Stimulated activated CD4-positive, alpha-beta T cell treated with anti-CD3 and anti-CD28 coated beads, Interleukin-4, amount 100 ng/mL, for 48 hours (primary cell): ENCODE measurements at regions not wholly inside any gene's neighbourhood (a gene's known extent, or its start where the extent isn't known, plus 50 kb on each side); places are given as distances from the start of the nearest gene placed in this dataset.
"Not testable (repeated sequence)": the region's sequence is repeated elsewhere in the genome, so short reads cannot be mapped to it uniquely, and the experiment has no call there.

Source experiments
- DNase-seq, 2 donors: peaks; one replicate each; pipeline ENCODE4 v3.0.0-alpha.2; 2020; ENCODE audit warnings: low read depth in 2 of 2

DNA sequence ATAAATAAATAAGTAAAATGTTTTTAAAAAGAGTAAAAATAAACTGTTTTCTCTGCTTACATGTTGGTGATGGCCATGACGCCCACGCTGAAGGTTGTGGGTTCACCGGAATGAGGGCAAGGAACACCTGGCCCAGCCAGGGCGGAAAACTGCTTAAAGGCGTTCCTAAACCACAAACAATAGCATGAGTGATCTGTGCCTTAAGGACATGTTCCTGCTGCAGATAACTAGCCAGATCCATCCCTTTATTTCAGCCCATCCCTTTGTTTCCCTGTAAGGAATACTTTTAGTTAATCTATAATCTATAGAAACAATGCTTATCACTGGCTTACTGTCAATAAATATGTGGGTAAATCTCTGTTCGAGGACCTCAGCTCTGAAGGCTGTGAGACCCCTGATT is 63.3 kb upstream of the CEP78 start:
- DNase-seq = not testable (repeated sequence)

DNA sequence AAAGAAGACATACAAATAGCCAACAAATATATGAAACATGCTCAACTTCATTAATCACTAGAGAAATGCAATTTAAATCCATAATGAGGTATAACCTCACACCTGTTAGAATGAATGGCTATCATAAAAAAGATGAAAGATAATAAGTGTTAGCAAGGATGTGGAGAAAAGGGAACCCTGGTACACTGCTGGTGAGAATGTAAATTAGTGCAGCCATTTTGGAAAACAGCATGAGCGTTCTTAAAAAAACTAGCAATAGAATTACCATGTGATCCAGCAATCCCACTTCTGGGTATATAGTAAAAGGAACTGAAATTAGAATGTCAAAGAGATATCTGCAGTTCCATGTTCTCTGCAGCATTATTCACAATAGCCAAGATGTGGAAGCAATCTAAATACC is 64.2 kb upstream of the CEP78 start:
- no peak for DNase-seq

DNA sequence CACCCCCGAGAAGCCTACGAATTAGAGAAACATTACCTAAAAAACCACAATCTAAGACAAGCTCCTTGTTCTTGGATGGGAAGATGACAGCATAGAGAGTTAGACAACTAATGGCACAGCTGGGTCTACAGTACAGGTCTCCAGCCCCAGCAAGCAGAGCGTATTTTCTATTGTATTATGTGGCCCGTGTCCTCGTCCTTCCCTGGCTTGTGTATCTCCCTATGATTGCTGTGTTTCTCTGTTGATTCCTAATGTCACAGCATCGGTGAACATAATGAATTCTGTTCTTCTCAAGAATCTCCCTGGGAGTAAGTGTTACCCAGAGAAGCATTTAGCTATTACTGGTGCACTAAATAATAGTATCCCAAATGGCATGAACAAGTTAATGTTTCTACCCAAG is 66.8 kb upstream of the CEP78 start:
- no peak for DNase-seq

DNA sequence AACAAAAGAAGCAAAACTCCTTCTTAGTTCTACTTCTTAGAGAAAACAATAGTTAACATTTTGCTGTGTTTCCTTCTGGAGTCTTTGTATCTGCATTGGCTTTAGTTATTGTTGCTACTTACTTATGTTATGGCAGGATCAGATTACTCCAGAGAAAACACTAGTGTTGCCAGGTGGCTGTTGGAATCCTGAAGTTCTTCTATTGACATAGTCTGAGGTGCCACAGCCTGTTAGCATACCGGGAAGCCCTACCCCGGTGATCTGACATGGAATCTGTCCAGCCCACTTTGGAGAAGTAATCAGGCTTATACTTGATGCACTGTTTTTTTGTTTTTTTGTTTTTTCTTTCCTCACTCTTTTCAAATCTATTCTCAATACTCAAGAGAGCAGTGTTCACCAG is 68.5 kb upstream of the CEP78 start:
- DNase-seq = no peak

DNA sequence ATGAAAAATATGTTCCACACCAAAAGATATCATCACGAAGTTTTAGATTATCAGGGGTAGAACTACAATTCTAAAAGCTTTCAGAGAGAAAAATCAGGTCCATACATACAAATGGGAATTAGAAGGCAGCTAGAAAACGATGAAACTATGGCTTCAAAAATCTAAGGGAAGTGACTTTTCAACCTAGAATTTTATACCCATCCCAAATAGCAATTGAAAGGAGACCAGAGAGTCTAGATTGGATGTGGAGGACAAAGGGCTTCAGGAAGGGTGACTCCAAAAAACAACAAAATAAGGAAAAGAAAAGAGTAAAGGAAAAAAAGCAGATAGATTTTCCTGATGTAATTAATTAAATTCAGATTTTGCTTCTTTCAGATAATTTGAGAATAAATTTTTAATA is 72.0 kb upstream of the CEP78 start:
- no peak for DNase-seq

DNA sequence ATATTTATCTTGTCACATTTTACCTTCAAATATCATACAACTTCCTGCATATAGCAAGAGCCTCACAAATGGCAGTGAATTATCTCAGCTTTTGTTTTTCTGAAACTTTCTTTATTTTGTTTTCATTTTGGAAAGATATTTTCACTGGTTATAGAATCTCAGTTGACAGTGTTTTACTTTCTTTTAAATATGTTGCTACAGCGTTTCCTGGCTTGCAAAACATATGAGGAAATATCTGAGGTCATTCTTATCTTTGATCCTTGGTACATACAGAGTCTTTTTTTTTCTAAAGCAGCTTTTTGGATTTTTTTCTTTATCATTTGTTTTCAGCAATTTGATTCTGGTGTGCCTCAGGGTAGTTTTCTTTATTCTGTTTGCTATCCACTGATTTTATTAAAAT is 77.6 kb upstream of the CEP78 start:
- no peak for DNase-seq

DNA sequence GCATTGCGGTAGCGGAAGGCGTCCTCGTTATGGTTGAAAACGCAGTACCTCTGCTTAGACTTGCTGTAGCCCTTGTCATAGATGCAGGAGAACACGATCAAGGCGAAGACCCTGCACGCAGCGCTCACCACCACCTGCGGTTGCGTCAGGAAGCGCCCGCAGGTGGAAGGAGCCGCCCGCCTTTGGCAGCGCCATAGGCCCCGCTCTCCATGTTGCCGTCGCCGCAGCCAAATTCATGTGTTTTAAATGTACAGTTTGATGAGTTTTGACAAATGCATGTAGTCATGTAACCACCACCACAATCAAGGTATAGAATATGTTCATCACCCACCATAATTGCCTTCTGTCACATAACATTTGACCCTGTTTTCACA is 84.9 kb upstream of the CEP78 start:
- no peak for DNase-seq

DNA sequence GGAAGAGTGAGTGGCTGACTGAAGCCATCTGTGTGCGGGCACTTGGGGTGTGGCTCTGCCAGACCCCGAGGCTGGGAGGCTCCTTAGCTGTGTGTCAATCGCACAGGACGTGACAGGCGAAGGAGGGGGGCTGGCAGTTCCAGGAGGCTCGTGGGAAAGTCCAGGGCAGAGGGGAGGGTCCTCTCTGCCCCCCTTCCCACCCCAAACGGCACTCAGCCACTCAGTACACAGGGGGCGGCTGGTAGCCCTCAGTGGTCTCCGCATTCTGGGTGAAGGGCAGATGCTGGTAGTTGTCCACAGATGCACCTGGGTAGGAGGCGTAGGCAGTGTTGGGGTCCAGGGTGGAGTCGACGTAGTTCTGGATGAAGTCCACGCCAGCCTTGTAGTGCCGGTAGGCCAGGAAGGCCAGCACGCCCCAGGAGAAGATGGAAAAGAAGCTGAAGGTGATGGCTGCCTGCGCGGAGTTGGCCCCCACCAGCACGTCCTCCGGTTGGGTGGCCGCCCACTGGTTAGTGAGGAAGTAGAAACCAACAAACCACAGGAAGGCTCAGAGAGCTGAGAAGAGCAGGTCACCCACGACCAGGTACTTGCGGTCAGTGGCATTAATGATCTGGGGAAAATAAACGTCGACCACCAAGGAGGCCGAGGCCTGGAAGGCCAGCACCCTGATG is 85.4 kb upstream of the CEP78 start:
- DNase-seq = no peak

DNA sequence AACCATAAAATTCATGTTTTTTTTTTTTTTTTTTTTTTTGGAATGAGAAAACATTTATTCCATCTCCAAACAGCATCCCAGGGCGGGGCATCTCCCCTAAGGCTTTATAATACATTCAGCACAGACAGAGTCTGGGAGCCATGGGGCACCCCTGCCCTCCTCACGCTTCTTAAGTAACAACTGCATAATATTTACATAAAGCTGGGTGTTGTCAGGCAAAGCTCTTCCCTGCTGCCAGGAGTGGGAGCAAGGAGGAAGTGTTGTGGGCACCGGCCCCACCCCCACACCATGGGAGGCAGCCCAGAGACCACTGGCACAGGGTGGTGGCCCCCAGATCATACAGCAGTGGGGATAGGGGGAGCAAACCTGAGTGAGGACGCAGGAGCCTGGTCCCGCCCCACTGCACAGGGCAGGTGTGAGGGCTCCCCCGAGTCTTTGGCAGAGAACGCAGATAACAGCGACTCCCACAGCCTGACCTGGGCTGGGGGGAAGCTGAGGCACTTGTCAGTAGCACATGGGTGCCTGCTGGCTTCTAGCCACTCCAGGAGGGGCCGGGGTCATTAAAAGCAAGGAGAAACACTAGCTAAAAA is 86.1 kb upstream of the CEP78 start:
- DNase-seq = no peak

DNA sequence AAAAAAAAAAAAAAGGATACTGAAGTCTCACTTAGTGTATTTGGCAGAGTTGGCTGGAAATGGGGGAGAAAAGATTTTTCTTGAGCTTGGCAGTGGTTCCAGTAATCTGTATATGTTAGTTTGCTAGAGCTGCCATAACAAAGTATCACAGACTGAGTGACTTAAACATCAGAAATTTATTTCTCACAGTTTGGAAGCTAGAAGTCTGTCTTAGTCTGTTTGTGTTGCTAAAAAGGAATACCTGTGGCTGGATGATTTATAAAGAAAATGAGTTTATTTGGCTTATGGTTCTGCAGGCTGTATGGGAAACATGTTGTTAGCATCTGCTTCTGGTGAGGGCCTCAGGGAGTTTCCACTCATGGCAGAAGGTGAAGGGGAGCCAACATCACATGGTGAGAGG is 89.6 kb upstream of the CEP78 start:
- DNase-seq = no peak

DNA sequence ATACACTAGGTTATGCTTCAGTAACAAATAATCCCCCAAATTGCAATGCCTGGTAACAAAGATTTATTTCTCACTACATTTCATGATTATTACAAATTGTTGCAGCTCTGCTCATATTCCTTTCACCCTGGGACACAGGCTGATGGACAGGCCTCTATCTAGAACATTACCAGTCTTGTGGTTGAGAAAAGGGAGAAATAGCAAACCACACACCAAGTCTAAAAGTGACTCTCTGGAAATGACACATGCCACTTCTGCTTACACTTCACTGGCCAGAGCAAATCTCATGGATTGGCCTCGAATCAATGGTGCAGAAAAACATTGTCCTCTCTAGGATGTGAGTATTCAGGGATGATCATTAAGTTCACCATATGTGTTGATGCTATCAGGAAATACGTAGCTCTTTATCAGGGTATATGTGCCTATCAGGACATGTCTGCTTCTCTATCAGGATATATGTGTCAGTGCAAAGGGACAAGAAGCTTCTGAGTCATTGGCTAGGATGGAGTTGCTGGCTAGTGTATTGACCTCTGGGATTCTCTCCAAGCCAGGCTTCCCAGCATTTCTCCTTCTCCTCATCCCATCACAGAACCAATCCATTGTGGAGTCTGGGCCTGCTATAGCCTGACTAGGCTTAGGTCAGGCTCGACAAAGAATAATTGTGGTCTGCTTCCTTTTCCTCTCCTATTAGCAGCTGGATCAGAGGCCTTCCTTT is 91.1 kb upstream of the CEP78 start:
- no peak for DNase-seq

DNA sequence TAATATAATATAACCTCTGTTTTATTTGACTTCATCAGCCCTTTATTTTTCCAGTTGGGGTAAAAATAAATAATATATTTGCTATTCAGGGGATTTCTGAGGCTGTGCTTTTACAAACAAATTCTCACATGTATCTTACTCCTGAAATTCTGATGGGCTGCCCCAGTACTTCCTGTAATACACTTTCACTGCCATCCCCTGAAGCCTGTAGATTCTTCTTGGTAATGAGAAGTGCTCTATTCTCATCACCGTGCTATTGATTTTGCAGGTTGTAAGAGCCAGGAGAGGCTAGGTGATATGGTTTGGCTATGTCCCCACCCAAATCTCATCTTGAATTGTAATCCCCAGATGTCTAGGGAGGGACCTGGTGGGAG is 91.9 kb upstream of the CEP78 start:
- no peak for DNase-seq

DNA sequence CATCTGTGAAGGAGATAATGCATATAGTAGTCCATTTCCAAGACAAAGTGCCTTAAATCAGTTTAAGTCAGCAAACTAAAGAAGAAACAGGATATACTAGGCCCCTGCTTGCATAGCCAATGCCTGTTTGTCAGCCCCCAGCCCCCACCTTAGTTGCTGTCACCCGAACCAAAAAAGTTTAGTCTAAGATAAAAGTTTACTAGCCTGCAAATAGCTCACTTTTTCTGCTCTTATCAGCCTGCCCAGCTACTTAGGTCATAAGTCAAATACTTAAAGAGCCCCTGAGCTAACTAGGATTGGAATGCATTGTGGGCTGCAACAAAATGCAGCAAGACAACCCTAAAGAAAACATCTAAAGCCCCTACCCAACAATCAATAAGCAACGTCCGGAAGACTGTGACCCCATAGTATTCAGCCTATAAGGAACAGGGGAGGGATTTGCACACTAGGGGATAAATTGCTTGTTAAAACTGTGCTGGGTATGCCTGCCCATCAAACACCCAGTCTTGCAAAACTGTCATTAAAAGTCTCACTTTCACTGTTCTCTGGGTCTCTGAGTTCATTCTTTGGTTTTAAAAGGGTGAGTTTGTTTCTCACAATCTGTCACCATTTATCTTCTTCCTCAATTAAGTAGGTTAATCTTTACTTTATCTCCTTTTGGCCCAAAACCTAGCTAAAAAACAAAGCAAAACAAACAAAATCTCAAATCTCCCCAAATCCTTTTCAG is 92.4 kb upstream of the CEP78 start:
- DNase-seq = no peak

DNA sequence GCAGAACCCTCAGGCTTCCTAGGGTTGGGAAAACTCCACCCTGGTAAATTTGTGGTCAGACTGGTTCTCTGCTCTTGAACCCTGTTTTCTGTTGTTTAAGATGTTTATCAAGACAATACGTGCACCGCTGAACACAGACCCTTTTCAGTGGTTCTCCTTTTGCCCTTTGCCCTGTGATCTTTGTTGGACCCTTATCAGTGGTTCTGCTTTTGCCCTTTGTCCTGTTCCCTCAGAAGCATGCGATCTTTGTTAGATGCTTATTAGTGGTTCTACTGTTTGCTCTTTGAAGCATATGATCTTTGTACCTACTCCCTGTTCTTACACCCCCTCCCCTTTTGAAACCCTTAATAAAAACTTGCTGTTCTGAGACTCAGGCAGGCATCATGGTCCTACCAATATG is 93.6 kb upstream of the CEP78 start:
- not testable (repeated sequence) for DNase-seq

DNA sequence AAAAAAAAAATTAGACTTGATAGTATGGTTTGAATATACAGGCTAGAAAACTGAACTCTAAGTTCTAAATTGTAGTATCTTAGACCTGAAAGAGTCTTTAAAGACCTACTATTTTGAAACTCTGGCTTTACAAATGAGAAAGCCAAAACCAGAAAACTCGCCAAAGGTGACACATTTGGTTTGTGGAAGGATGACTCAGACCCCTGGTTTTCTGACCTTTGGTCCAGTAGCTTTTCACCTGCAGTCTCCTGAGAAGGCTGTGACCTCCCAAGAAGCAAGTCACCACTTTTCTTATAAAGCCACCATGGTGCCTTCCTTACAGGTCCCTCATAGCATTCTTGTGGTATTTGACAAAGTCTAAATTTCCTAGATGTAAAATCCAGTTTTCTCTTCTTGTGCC is 102.1 kb upstream of the CEP78 start:
- no peak for DNase-seq

DNA sequence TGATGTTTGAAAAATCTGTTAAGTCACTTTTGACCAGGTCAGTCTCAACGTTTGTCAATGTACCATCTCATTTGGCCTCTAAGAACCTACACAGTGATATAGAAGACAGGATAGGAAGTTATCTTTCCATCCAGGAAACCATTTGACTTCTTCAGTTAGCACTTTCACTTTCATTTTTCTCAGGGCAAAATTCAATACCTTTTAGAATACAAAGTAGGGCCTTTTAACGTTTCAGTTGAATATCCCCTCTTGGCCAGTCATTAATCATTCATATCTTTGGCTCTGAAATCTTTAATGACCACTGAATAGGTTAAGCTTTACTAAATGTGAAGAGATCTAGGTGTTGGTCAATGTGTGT is 101.1 kb upstream of the GNAQ start:
- DNase-seq = no peak

DNA sequence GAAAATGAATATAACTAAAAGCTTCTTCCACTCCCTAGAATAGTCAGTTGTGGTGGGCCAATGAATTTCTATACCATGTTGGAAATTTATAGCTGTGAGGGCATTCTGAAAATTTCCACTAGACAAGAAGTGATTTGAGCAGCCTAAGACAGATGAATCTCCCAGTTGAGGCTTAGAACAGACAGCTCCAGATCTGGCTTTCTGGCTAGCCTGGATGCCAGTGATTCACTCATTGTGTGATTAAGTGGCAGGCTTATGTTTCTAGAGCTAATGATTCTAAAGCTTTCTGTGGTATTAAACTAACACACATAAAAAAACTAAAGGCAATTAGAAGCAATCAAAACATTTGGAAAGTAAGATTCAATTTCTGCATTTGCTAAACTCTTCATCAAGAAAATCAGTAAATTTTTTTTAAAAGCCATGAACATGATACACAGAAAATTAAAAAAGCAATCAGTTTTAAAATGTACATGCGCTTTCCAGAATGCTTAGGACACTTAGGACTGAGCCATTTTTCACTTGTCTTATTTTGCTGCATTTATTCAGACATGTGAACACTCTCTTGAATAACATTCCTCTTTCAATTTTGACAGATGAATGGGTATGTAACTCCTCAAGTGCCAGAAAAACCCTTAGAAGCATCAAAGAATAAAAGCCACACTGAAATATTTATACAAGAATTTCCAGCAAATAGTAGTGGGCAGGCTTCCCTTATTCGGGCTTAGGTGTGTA is 100.5 kb upstream of the GNAQ start:
- DNase-seq = no peak

DNA sequence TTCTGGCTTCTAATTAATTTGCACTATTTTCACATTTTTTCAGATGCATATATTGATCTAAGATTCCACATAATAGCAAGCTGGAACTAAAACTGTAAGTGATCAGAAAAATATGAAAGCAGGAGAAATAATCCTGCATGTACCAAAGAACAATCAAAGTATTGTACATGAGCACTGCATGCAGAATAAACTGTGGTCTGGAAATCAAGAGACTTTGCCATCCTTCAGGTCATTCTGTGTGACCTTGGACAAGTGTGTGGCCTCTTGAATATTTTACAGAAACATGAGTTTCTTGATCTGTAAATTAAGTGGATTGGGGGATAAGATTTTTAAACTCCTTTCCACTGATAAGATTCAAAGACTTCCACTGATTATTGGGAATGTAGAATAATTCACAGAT is 99.2 kb upstream of the GNAQ start:
- no peak for DNase-seq

DNA sequence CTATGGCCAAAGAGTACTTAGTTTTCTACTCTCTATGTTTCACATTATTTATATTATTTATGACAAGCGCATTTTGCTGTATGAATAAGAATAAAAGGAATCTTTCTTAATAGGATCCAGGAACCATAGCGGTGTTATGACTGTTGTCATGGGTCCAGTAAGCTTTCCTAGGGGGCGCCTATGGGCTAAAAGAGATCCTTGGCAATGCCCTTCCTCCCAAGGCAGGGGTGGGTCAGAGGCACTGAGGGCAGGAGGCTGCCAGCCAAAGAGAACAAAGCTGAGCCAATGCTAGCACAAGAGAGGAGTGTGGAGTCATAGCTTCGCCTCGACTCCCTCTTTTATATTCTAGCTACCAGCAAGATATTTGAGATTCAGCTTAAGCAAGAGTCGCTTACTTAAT is 98.4 kb upstream of the GNAQ start:
- DNase-seq = no peak

DNA sequence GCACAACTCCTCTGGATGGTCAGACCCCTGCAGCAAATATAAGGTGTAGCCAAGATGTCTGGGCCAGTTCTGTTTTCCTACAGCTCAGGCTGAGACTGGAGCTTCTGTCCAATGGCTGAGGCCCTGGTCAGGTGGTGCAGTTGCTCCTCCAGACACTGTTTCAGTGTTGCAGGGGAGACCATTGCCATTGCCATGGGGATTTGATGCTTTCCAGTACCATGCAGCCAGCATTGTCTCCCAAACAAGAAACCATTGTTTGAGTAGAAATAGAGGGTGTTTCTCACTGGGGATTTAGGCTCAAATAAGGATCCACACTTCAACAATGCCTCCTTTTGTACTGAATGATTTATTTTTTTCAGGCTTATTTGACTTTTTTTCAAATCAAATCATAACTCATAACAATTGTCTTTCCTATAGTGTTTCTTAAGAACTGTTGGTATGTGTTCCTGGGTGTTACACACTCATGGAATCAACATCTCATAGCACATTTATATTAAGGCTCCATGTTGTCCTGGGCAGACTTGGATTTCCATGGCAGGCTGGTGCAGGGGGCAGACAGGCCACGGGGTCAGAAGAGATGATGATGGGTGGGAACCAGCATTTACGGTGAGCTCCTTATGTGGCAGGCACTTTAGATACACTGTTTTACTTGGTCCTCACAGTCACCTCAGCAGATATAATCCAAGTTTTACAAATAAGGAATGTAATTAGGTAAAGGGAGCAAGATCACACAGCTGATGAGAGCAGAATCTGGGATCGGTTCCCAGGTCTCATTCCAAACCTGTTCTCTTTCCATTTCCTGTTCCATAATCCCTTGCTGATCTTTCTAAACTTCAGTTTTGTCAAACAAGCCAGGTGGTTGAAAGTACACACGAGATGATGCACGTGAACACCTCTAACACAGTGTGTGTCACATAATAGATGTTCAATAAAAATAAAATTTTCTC is 95.9 kb upstream of the GNAQ start:
- no peak for DNase-seq

DNA sequence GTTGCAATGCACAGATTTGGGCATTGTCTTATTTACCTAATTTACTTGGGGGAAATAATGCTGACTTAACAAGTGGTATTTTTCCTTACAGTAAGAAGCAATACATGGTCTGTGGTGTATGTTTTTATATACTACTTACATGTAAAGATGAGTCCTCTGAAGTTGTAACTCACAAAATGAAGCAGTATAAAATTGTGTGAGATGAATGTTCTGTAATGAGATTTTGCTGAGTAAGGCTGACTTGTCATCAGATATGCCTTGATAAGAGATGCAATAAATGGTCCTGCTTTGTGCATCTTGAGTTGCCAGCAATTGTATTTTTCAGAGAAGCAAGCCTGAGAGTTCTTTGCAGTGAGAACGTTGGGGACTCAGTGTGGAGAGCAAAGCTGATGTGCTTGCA is 92.2 kb upstream of the GNAQ start:
- no peak for DNase-seq
